ENCODE measurements at regions not wholly inside any gene's neighbourhood (a gene's known extent, or its start where the extent isn't known, plus 50 kb on each side); places are given as distances from the start of the nearest gene placed in this dataset.

DNA sequence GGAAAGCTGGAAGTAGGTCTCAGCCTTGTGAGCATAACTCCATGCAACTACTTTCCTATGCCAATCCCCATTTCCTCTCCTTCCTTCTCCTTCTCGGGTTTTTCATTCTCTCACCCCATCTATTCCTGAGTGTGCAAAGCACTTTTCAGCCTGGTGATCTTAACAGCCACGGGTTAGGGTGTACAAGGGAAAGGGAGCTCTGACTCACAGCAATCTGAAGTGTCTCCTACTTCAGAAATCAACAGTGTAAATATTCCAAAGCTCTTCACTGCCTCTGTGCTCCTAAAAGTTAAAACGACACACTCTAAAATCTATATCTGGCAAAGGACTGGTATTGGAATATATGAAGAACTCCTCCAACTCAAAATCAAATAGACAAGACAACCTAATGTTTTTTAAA, 268.0 kb upstream of the IRX3 start:
- DNase-seq: no peak

DNA sequence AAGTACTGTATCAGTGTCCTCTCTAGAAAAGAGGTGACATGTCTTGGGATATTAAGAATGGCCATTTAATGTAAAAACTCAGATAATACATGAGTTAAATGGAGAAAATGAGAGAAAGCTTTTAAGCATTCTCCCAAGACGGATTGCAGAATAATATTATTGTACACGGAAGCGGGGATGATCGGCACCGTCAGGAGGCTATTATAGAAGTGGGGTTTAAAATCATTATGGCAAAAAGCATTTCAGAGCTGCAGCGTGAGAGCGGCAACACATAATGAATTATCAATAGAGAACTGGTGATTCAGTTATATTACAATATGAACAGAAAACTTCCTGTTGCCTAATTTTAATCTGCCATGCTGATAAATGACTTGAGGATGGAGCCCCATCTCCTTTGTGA, 261.7 kb upstream of the IRX3 start:
- DNase-seq: no peak

DNA sequence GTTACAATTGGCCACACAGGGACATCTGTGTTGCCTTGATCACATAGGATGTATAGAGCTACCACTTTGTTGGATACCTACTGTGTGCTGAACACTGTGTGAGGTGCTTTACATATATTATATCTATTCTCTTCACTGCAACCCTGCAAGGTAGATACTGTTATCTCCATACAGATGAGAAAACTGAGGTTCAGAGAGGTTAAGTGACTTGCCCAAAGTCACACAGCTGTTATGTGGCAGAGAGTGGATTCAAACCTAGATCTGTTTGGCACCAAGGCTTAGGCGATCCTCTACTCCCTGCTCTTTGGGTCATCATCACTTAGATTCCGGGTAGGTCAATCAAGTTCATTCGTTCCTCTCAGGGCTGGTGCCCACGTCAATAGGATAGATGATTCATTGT, 260.5 kb upstream of the IRX3 start:
- no peak for DNase-seq

DNA sequence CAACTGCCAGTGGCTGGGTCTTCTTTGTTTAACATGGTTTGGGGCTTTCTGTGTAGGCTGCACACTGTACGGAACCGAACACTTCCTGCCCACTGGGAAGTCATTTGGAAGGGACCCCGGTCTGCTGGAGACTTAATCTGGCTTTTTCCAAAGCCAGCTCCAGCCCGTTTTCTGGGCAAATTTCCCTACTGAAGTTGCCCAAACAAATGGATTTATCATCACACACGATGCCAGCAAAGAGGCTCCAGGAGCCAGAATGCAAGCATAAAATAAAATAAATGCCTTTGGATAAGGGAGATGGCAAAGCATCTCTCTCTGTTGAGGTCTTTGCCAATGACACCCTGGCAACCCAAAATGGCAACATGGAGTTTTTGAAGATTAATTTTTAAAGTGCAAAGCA, 259.9 kb upstream of the IRX3 start:
- no peak for DNase-seq

DNA sequence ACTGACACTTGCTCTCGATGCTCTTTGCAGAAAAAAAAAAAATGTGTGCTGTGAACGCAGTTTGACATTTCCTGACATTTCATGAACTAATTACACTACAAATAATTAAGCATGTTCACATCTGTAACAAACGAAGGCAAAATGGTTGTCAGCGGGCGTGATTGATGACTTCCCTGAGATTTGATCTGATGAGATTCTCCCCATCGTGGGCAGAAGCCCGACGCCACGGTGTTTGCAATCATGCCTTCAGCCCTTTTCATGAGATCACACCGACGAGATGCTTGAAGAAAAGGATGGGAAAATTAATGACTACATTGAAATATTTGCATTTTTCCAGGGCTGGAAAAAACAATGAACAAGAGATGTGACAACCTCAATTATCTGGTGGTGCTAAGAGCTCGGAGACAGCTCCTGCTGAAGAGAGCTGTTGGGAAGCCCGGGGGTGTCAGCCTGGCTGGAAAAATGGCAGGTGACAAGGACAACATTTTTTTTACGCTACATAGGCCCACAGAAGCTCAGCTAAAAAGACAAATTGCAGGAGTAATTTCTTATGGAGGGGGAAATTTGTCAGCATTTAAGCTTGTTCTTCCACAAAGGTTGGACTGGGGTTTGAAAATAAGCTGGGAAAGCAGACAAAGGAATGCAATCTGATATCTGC, 259.4 kb upstream of the IRX3 start:
- DNase-seq: no peak

DNA sequence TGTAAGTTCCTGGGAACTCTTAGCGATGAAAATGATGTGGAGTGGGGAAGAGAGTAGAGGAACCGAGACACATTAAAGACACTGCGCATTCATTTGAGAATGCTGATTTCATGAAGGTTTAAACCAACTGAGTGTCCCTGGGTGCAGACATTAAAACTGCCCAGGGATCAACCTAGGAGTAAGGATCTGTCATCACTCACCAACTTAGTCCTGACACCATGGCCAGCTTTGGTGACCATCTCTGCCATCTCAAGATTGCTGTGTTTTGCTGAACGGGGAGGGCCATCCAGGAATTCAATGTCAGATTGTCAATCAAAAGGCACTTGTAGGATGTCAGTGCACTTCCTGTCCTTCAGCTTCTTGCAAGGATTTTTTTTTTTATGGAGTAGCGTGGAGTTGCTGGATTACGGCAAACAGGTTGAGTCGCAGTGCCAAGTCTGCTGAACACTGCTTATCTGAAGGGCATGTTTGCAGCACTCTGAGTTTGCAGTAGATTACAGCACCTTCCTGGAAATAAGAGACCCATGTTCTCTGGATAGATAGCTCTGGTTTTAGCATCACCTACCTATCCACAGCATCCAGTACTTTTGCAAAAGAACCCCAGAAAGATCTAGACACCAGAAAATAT, 258.1 kb upstream of the IRX3 start:
- DNase-seq: no peak

DNA sequence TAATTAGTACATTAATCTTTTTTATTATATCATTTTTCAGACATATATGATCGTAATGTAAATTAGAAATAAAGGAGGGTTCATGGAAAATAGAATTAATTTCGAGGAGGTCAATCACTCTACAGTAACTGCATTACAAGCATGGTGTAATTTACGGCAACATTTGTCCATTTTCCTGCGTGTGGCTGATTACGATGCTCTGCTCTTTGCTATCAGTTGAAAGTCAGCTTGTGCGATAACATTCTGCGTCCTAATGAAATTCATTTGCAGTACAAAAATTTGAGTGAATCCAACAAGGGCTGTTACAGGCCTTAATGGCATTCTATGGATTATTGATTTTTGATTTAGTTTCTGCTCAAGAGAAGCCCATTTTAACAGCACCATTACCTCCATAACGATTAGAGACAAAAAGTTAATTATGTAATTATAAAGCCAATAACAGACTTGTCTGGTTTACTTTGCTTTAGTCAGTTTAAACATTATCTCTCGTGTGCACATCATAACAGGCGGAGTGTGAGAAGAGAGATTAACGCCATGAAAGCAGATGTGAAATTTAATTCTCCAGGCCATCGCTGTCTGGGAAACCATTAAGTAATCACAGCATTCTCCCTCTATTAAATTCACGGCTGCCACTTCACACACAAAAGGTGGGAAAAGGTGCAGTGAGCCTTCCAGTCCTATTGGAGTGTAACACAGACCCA, 256.4 kb upstream of the IRX3 start:
- no peak for DNase-seq

DNA sequence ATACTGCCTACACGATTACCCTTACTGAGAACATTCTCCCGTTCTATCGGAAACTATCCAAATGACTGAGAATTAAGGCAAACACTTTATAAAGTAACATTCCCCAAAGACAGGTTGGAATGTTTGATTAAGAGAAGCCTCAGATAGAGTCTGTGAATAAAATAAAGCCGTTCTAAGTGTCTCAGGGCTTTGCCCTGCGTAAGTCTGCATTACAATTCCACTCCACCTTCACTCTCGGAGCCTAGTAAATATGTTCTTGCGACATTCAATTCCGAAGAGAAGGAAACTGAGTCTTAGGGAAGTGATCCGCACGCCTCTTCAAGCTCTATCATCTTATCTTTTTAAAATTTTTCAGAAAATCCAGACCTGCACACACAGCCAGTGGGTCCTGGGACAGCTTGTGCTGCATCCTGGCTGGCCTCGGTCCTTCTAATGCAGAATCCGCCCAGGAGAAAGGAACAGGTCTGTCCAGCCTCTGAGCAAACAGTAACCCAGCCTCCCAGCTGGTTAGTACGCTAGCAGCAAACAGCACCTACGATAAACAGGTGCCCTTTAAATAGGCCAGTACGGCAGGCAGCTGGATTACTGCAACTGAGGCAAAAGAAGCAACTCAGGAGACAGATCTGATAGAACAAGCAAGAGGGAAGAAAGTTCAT, 254.1 kb upstream of the IRX3 start:
- no peak for DNase-seq

DNA sequence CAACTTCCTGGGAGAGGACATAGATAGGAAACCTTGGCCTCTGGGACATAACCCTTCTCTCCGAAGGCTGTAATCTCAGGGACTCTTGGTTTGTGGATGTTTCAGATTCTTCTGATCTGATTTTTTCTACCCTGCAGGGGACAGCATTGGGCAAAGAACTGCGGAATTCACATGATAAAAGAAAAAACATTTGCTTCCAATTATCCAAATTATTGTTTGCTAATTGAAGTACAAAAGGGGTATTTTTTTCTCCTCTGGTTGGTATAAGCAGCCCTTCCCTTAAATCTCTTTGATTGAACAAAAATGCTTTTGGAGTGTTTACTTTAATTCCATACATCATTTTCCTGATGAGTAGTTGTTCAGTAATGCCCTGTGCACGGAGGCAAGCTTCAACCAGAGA, 251.7 kb upstream of the IRX3 start:
- DNase-seq: no peak

DNA sequence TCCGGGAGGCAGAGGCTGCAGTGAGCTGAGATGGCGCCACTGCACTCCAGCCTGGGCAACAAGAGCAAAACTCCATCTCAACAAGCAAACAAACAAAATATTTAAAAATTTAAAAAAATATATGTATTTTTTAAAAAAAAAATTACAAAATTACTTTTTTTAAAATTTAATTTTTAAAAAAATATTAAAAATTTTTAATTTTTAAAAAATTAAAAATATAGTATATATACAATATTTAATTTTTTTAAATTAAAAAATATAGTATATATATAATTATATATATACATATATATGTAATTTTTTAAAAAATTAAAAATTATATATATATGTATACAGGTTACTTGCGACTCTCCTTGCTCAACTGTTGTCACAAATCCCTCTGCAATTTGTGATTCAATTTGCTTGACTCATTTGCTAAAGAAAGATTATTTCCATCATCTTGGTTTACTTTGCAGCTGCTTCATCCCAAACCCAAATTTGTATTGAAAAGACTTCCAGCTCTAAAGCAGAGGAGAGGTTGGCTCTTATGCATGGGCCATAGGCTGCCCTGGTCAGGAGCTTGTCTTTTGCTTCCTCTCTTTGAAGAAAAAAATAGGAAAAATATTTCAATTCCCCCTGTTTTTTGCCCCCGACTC, 247.4 kb upstream of the IRX3 start:
- DNase-seq: no peak

DNA sequence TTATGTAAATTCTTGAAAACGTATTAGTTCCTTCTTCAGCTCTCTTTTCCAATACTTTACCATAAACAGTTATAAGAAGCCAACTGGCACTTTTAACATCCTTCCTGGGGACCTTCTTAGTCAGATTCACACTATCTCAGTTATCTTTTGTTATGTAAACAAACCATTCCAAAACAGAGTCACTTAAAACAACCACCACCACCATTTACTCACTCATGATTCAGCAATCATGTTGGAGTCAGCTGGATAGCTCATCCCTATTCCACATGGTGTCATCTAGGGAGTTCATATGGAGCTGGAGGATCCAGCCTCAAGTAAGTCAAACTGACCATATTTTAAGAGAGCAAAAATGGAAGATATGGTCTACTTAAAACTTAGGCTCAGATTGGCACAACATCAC, 240.3 kb upstream of the IRX3 start:
- no peak for DNase-seq

DNA sequence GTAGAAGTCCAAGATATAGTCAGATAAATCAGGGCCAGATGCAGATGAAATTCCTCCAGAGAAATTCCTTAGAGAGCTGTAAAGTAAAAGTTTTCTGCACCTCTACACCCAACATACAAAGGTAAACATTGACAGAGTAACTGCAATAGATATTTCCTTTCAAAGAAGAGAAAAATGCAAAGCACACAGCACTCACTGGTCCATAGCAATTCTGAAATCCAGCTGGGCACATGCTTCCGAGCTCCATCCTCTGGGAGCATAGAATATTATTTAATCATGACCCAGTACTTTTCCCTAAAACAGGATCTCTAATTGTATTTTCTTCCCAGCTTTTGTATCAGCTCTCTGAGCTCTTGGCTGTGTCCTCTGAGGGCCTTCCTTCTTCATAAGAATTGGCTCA, 239.5 kb upstream of the IRX3 start:
- no peak for DNase-seq

DNA sequence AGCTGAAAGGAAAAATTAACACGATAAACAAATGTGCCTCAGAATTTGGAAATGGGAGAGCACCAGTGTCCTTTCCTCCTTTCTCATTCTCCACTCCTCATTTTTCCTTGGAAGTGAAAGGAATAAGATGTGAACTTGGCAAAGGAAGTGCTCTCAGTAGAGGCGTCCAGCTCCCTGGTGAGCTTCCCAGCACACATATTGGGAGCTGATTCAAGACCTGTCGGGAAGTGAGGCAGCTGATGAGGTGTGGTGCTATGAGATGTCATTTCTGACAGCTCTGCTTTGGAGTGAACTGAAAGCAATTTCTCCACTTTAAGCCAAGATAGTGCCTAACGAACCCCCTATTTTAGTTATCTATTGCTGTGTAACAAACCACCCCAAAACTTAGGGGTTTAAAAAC, 238.5 kb upstream of the IRX3 start:
- DNase-seq: no peak

DNA sequence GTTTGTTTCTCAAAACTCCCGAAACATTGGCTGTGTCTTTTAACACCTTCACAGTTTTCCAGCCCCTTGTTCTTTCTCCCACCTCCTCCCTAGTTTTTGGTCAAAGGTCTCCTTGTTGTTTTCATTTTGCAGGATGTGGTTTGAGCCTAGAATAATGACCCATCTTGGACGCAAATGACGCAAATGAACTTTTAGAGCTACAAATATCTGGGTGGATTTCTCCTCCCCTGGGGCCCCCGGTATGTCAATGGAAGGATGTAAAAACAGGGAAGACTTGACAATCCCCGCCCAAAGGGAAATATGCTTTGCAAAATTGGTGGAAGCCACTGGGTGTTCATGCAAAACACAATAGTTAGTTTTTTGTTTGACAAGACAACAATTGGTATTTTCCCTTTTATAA, 236.0 kb upstream of the IRX3 start:
- DNase-seq: no peak

DNA sequence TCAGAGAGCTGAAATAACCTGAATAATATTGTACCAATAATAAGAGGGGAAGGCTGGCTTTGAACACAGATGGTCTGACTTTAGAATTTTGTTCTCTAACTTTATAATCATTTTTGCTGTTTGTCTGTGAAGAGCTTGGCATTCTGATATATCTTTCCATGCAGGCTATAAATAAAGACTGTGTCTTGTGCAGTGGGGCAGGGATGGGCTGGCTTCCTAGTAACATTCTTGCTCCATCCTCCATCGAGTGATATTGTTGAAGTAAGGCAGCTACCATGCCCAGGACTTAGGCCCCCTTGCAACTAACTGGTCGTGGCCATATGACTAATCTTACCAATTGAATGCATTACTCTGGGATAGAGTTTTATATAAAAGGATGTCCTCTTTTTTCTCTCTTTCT, 234.7 kb upstream of the IRX3 start:
- no peak for DNase-seq

DNA sequence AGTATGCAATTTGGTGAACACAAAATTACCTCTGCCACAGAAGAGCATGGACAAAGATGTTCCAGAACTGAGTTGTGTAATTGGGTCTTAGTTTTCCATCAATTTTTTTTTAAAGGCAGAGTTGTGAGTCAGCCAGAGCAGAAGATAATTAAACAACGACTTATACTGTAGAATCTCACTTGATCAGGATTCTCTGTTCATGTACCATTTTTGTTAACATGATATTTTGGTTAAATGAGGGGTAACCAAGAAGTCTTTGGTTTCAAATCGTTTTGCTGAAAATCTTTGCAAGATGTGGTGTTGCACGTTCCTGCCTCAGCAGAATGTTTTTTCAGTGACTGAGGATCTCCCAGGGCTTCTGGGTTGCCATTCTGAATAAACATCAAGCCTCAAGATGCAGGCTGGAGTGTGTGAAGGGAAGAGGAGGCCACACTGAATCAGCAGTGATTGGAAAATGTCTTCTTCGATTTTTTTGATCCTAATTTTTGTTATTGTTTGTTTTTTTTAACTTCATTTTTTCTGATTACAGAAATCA, 232.6 kb upstream of the IRX3 start:
- no peak for DNase-seq

DNA sequence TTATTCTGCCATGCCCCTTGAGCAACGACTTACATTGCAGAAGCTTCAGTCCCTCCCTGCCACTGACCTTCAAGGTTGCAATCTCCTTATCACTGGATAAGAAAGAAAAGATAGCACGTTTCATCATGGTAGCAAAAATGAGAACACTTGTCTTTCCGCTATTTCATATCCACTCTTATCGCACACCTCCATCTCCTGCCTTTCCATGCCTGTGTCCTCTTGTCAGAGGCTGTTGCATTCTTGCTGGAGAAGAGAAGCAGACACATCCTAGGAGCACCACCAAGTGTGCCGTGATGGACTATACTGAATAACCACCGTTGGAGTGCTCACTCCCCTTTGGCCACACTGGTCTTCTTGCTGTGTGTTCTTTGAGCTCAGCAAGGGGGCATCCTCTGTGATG, 230.6 kb upstream of the IRX3 start:
- DNase-seq: no peak

DNA sequence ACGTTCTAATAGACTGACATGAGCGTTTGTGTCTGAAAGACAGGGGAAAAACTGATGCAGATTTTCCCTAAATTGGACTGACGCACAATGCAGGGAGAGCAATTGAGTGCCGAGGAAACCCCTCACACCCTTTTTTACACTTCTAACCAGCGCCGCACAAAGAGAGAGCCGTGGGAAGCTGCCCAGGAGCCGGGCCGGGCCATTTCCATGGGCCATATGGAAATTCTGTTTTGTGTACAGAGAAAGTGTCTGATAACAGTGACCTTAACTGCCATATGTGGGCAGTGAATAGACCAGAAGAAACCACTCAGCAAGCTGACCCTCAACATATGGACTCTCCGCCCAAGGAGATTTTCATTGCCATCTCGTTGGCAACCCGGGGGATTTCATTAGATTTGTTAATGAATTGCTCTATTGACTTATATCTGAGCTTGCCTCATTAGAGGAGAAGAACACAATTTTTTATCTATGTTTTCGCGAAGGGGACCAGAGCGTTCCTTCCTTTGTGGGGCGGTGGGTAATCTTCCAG, 225.9 kb upstream of the IRX3 start:
- DNase-seq: no peak

DNA sequence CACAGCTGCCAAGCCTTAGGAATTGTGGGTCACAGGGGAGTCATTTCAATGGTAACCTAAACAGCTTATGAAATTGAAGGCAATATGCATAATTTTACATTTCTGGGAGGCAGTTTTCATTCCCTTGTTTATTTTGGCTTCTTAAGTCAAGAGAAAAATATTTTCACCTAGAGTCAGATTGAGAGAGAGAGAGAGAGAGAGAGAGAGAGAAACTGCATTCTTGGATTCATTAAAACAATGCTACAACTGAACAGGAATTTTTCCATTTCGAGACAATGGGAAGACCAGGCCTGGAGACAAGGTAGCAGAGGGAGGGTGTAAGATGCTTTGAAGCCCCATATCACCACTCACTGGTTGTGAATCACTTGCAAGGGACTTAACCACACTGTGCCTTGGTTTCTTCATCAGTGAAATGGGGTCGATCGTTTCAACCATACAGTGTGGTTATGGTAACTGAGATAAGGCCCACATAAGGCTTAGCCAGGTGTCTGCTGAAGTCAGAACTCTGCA, 224.7 kb upstream of the IRX3 start:
- no peak for DNase-seq

DNA sequence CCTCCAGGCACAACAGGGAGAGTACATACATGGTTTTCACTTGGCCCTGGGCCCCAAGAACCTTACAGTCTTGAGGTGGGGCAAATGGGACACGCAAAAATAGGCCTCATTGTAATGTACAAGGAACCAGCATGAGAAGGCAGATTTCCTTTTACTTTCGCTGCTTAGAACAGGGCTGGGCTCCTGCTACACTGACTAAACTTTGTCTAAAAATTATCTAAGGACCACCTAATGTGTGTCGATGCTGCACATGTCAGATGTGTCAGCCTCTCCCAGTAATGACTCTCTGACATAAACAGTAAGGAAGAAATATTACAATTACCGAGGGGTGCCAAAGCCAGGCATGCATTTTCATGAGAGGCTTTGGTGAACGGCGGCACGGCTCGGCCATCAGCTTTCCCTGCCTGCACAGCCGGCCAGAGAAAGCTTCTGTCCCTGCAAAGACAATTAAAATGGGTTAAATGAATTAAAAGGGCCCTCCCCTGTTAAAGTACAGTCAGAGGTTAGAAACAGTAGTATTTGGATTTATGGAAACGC, 224.2 kb upstream of the IRX3 start:
- no peak for DNase-seq

DNA sequence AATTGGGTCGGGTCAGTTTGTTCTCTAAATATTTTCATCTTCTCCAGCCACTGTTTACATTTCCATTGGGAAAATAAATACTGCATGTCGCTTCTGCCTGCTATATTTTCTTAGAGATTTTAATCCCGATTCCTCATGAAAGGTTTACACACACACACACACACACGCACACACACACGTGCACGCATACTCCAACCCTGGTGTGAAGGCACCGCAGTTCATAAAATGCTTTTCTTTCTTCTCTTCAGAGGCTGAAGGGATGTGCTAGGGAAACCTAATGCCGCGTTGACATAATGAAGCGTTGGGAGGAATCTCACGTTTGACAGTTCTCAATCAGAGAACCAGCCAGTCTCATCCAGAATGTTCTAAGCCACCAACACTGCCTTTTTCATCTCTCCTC, 222.9 kb upstream of the IRX3 start:
- no peak for DNase-seq

DNA sequence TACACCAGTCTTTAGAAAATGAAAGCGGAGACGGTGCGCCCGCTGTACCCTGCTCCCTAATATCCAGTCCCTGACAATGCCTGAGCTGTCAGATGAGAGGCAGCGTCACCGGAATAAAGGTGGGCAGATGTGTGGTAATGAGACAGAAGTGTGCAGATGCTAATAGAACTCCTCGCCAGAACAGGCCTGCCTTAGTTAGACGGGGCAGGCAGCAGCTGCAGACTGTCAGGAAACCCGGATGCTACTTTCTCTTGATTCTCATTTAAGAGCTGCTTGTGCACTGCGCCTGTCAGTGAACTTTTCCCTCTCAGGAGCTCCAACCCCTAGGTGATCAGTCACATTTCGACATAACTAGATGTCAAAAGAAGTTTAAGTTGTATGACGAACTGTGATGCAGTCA, 221.8 kb upstream of the IRX3 start:
- no peak for DNase-seq

Data from SW 1271 (cell line).